ENCODE measurements at regions not wholly inside any gene's neighbourhood (a gene's known extent, or its start where the extent isn't known, plus 50 kb on each side); places are given as distances from the start of the nearest gene placed in this dataset.
"Not testable (repeated sequence)": the region's sequence is repeated elsewhere in the genome, so short reads cannot be mapped to it uniquely, and the experiment has no call there.

- no peaks in the 10 kb centered on the region for H3K9me3 ChIP-seq (ENCODE audit: low read depth)
- no peak for DNase-seq (ENCODE audit: low spot score)
- H3K27ac ChIP-seq = no peak overlapping the region
- no peak overlapping the region for H3K27ac Mint-ChIP-seq
- no peak overlapping the region for H3K4me3 ChIP-seq
- no peaks in the 10 kb centered on the region for H4K20me1 ChIP-seq (ENCODE audit: low read depth)
- H3K4me3 Mint-ChIP-seq = no peak overlapping the region
- H3K27me3 Mint-ChIP-seq (ENCODE audit: insufficient read depth, low read depth) = peaks cover under 1% of the 10 kb centered on the region
- no peak overlapping the region for H2AFZ ChIP-seq (replicated peaks)
- no peaks in the 10 kb centered on the region for H3K9me3 Mint-ChIP-seq
- H3K27me3 ChIP-seq = no peaks in the 10 kb centered on the region
- H3K36me3 ChIP-seq = no peaks in the 10 kb centered on the region
- no peaks in the 10 kb centered on the region for H3K36me3 Mint-ChIP-seq
- H3K9ac ChIP-seq = no peak overlapping the region
- H3F3A ChIP-seq (ENCODE audit: low read depth) = no peaks in the 10 kb centered on the region
- no peaks in the 10 kb centered on the region for H3K79me2 ChIP-seq (ENCODE audit: low read depth)
- H3K4me1 ChIP-seq = no peaks in the 10 kb centered on the region
- no peaks in the 10 kb centered on the region for H3K4me1 Mint-ChIP-seq
- TF ChIP-seq EZH2phosphoT487 (IDR thresholded peaks at IDR 0.05) (no peak), EZH2 (IDR thresholded peaks at IDR 0.05) (no peak)
- TF ChIP-seq, protein P1, sequence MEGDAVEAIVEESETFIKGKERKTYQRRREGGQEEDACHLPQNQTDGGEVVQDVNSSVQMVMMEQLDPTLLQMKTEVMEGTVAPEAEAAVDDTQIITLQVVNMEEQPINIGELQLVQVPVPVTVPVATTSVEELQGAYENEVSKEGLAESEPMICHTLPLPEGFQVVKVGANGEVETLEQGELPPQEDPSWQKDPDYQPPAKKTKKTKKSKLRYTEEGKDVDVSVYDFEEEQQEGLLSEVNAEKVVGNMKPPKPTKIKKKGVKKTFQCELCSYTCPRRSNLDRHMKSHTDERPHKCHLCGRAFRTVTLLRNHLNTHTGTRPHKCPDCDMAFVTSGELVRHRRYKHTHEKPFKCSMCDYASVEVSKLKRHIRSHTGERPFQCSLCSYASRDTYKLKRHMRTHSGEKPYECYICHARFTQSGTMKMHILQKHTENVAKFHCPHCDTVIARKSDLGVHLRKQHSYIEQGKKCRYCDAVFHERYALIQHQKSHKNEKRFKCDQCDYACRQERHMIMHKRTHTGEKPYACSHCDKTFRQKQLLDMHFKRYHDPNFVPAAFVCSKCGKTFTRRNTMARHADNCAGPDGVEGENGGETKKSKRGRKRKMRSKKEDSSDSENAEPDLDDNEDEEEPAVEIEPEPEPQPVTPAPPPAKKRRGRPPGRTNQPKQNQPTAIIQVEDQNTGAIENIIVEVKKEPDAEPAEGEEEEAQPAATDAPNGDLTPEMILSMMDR (IDR thresholded peaks at IDR 0.05) = no peak
- no peak overlapping the region for H3K4me2 ChIP-seq
Observed at GRCh38 chr4:4952273-4952672, 67.0 kb downstream of the CYTL1 start.

- Histone ChIP-seq H3K4me3 (peak overlapping the region; percentile 32), H3K4me2 (peak overlapping the region; percentile 44), H3K9me3 (ENCODE audit: low read depth) (peaks cover 20% of the 10 kb centered on the region)
- not testable (repeated sequence) for H3K27ac ChIP-seq; H2AFZ ChIP-seq (replicated peaks); H3K27me3 ChIP-seq; H3K4me3 Mint-ChIP-seq; H4K20me1 ChIP-seq (ENCODE audit: low read depth); H3K27me3 Mint-ChIP-seq (ENCODE audit: insufficient read depth, low read depth); DNase-seq (ENCODE audit: low spot score); H3K27ac Mint-ChIP-seq; H3K36me3 Mint-ChIP-seq; H3F3A ChIP-seq (ENCODE audit: low read depth); H3K4me1 Mint-ChIP-seq; H3K4me1 ChIP-seq; H3K79me2 ChIP-seq (ENCODE audit: low read depth); H3K9ac ChIP-seq; H3K36me3 ChIP-seq
- H3K9me3 Mint-ChIP-seq = peaks cover 33% of the 10 kb centered on the region
Observed at GRCh38 chr4:4959344-4960074, 59.7 kb downstream of the CYTL1 start.

GRCh38 chr4:4960574-4960973 is 58.7 kb downstream of the CYTL1 start:
- no peak overlapping the region for H3K27ac ChIP-seq
- no peaks in the 10 kb centered on the region for H3K27me3 ChIP-seq
- no peak overlapping the region for H2AFZ ChIP-seq (replicated peaks)
- Mint-ChIP-seq H3K9me3 (peaks cover 33% of the 10 kb centered on the region), H3K27me3 (ENCODE audit: insufficient read depth, low read depth) (peaks cover 7% of the 10 kb centered on the region), H3K36me3 (no peaks in the 10 kb centered on the region), H3K4me1 (no peaks in the 10 kb centered on the region), H3K27ac (no peak overlapping the region), H3K4me3 (no peak overlapping the region)
- no peaks in the 10 kb centered on the region for H3K4me1 ChIP-seq
- DNase-seq (ENCODE audit: low spot score) = no peak
- H4K20me1 ChIP-seq (ENCODE audit: low read depth) = no peaks in the 10 kb centered on the region
- no peaks in the 10 kb centered on the region for H3F3A ChIP-seq (ENCODE audit: low read depth)
- no peaks in the 10 kb centered on the region for H3K79me2 ChIP-seq (ENCODE audit: low read depth)
- H3K9ac ChIP-seq = no peak overlapping the region
- no peak overlapping the region for H3K4me3 ChIP-seq
- no peak overlapping the region for H3K4me2 ChIP-seq
- H3K9me3 ChIP-seq (ENCODE audit: low read depth) = peaks cover 20% of the 10 kb centered on the region
- TF ChIP-seq EZH2 (IDR thresholded peaks at IDR 0.05) (no peak), EZH2phosphoT487 (IDR thresholded peaks at IDR 0.05) (no peak)
- TF ChIP-seq, protein P1 (IDR thresholded peaks at IDR 0.05) = no peak
- no peaks in the 10 kb centered on the region for H3K36me3 ChIP-seq

GRCh38 chr4:4961936-4962335 is 57.3 kb downstream of the CYTL1 start:
- Mint-ChIP-seq H3K27ac (no peak overlapping the region), H3K4me3 (no peak overlapping the region), H3K36me3 (no peaks in the 10 kb centered on the region), H3K9me3 (peaks cover 33% of the 10 kb centered on the region), H3K4me1 (no peaks in the 10 kb centered on the region), H3K27me3 (ENCODE audit: insufficient read depth, low read depth) (peaks cover 8% of the 10 kb centered on the region)
- Histone ChIP-seq H3K36me3 (no peaks in the 10 kb centered on the region), H2AFZ (replicated peaks) (no peak overlapping the region), H4K20me1 (ENCODE audit: low read depth) (no peaks in the 10 kb centered on the region), H3K27ac (no peak overlapping the region), H3K27me3 (no peaks in the 10 kb centered on the region), H3K4me3 (no peak overlapping the region), H3K9ac (no peak overlapping the region), H3K79me2 (ENCODE audit: low read depth) (no peaks in the 10 kb centered on the region), H3K4me2 (no peak overlapping the region), H3K4me1 (no peaks in the 10 kb centered on the region), H3K9me3 (ENCODE audit: low read depth) (peaks cover 20% of the 10 kb centered on the region), H3F3A (ENCODE audit: low read depth) (no peaks in the 10 kb centered on the region)
- DNase-seq (ENCODE audit: low spot score) = no peak
- TF ChIP-seq, protein P1 (IDR thresholded peaks at IDR 0.05) = no peak
- no peak for TF ChIP-seq EZH2phosphoT487 (IDR thresholded peaks at IDR 0.05)
- no peak for TF ChIP-seq EZH2 (IDR thresholded peaks at IDR 0.05)

Measured in neural progenitor cell (in vitro differentiated cells).